Upper lobe of left lung (tissue), 4 donors: ENCODE measurements at regions not wholly inside any gene's neighbourhood (a gene's known extent, or its start where the extent isn't known, plus 50 kb on each side); places are given as distances from the start of the nearest gene placed in this dataset.

ENCODE experiments used
- CTCF ChIP-seq, 6 experiments: fragments of 450-650 bp in 4 of 6; fragments of 200-600 bp in 2 of 6; sonication (generic) in 2 of 6; IDR thresholded peaks; one replicate each; pipeline ENCODE4 v1.5.1; 2016 to 2019; ENCODE audit warnings: antibody characterized with exemption in 6 of 6
- EP300 ChIP-seq, 4 donors: sonication (generic); formaldehyde crosslinking; IDR thresholded peaks; one replicate each; pipeline ENCODE4 v1.5.1; 2017; ENCODE audit warnings: antibody characterized with exemption in 4 of 4, control low read depth in 2 of 4
- POLR2A ChIP-seq, 4 donors: fragments of 450-650 bp; IDR thresholded peaks; one replicate each; pipeline ENCODE4 v1.5.1; 2016 to 2017; ENCODE audit warnings: antibody characterized with exemption in 4 of 4, mild to moderate bottlenecking in 2 of 4
- POLR2AphosphoS5 ChIP-seq, 2 donors: sonication (generic); formaldehyde crosslinking; IDR thresholded peaks; one replicate each; pipeline ENCODE4 v1.5.1; 2017; ENCODE audit warnings: antibody characterized with exemption in 2 of 2

GRCh38 chr12:67531501-67531900 lies 117.0 kb upstream of the DYRK2 start:
- no peak for TF ChIP-seq CTCF (IDR thresholded peaks at IDR 0.05)
- no peak for TF ChIP-seq POLR2AphosphoS5 (IDR thresholded peaks at IDR 0.05)
- no peak for TF ChIP-seq POLR2A (IDR thresholded peaks at IDR 0.05)
- no peak for TF ChIP-seq EP300 (IDR thresholded peaks at IDR 0.05)
